ENCODE measurements at regions not wholly inside any gene's neighbourhood (a gene's known extent, or its start where the extent isn't known, plus 50 kb on each side); places are given as distances from the start of the nearest gene placed in this dataset.

DNA sequence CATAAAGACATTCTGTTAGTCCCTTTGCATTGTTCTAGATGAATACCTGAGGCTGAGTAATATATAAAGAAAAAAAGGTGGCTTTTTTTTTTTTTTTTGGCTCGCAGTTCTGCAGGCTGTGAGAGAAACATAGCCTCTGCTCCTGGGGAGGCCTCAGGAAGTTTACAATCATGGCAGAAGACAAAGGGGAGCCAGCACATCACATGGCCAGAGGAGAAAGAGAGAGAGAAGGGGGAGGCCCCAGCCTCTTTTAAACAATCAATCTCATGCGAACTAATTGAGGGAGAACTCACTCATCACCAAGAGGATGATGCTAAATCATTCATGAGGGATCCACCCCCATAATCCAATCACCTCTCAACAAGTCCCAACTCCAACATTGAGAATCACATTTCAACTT is 364.0 kb upstream of the EPHA5 start:
- no peak for TF ChIP-seq CTCF (IDR thresholded peaks at IDR 0.05; ENCODE audit: insufficient read depth, low read depth, low read length)
- no peak for TF ChIP-seq EZH2 (IDR thresholded peaks at IDR 0.05; ENCODE audit: insufficient read depth, low read length)

All from astrocyte (in vitro differentiated cells and primary cell).